DND-41 (cell line): ENCODE measurements at regions not wholly inside any gene's neighbourhood (a gene's known extent, or its start where the extent isn't known, plus 50 kb on each side); places are given as distances from the start of the nearest gene placed in this dataset.

Experiments used
- CTCF ChIP-seq: IDR thresholded peaks from 2 replicates; pipeline ENCODE4 v1.5.1; 2012; ENCODE audit warnings: borderline replicate concordance, low read length, moderate library complexity, mild to moderate bottlenecking; ENCODE audit not compliant: poor library complexity, severe bottlenecking; ENCODE audit errors: extremely low read depth
- EZH2 ChIP-seq: IDR thresholded peaks from 3 replicates; pipeline ENCODE4 v1.6.1; 2012; ENCODE audit warnings: borderline replicate concordance, low read depth, mild to moderate bottlenecking, moderate library complexity, low read length, inconsistent platforms; ENCODE audit not compliant: severe bottlenecking

- TF ChIP-seq CTCF (no peak), EZH2 (no peak)
Observed at GRCh38 chr10:118953598-118954393, 75.7 kb upstream of the NANOS1 start.
